HG03575 (cell line): ENCODE measurements at regions not wholly inside any gene's neighbourhood (a gene's known extent, or its start where the extent isn't known, plus 50 kb on each side); places are given as distances from the start of the nearest gene placed in this dataset.

ENCODE experiments used
- ATAC-seq: cut with Tn5 transposase; IDR thresholded peaks from one replicate; pipeline ENCODE4 v1.9.1; 2021; ENCODE audit not compliant: unreplicated experiment, insufficient number of reproducible peaks, low FRiP score; ENCODE audit errors: extremely low read depth

- no peak for ATAC-seq
Observed at GRCh38 chr6:14664112-14664601, 546.6 kb downstream of the CD83 start.

GRCh38 chr6:14664621-14665315 is 547.2 kb downstream of the CD83 start:
- no peak for ATAC-seq

- no peak for ATAC-seq
Observed at GRCh38 chr6:14665827-14666724, 548.5 kb downstream of the CD83 start.

- no peak for ATAC-seq
Observed at GRCh38 chr6:14670806-14671205, 553.2 kb downstream of the CD83 start.

GRCh38 chr6:14671261-14671681 is 553.7 kb downstream of the CD83 start:
- ATAC-seq = no peak

- no peak for ATAC-seq
Observed at GRCh38 chr6:14671937-14672336, 554.4 kb downstream of the CD83 start.

- ATAC-seq = no peak
Observed at GRCh38 chr6:14673201-14673600, 555.6 kb downstream of the CD83 start.

GRCh38 chr6:14674458-14674857 is 556.9 kb downstream of the CD83 start:
- no peak for ATAC-seq

- no peak for ATAC-seq
Observed at GRCh38 chr6:14674867-14675648, 557.5 kb downstream of the CD83 start.

GRCh38 chr6:14676064-14676463 is 558.5 kb downstream of the CD83 start:
- no peak for ATAC-seq

- ATAC-seq = no peak
Observed at GRCh38 chr6:14676977-14677781, 559.6 kb downstream of the CD83 start.

GRCh38 chr6:14681699-14682487 is 564.0 kb upstream of the JARID2 start:
- ATAC-seq = no peak

GRCh38 chr6:14682812-14683211 is 563.1 kb upstream of the JARID2 start:
- no peak for ATAC-seq

- ATAC-seq = no peak
Observed at GRCh38 chr6:14689639-14690038, 556.2 kb upstream of the JARID2 start.

- no peak for ATAC-seq
Observed at GRCh38 chr6:14690120-14691056, 555.5 kb upstream of the JARID2 start.

GRCh38 chr6:14692208-14692607 is 553.7 kb upstream of the JARID2 start:
- ATAC-seq = no peak
